CD4-positive, alpha-beta T cell treated with Interleukin-4 for 1 hour (primary cell): ENCODE measurements at regions not wholly inside any gene's neighbourhood (a gene's known extent, or its start where the extent isn't known, plus 50 kb on each side); places are given as distances from the start of the nearest gene placed in this dataset.

Source experiments
- DNase-seq, 2 donors: peaks; one replicate each; pipeline ENCODE4 v3.0.0-alpha.2; 2020 to 2022

- no peak for DNase-seq
These were observed 728.7 kb downstream of the LTN1 start for GRCh38 chr21:28263974-28264373.

- DNase-seq: no peak
These were observed 731.4 kb downstream of the LTN1 start for GRCh38 chr21:28261298-28261697.

GRCh38 chr21:28257276-28257675 is 735.4 kb downstream of the LTN1 start:
- no peak for DNase-seq

GRCh38 chr21:28256837-28257236 is 735.8 kb downstream of the LTN1 start:
- no peak for DNase-seq

GRCh38 chr21:28256420-28256831 is 736.3 kb downstream of the LTN1 start:
- no peak for DNase-seq

- no peak for DNase-seq
These were observed 738.7 kb downstream of the LTN1 start for GRCh38 chr21:28253961-28254360.

GRCh38 chr21:28253338-28253737 is 739.3 kb downstream of the LTN1 start:
- no peak for DNase-seq

- DNase-seq: no peak
These were observed 739.7 kb downstream of the LTN1 start for GRCh38 chr21:28252928-28253327.

- DNase-seq: no peak
These were observed 741.7 kb downstream of the LTN1 start for GRCh38 chr21:28250946-28251345.

GRCh38 chr21:28247454-28248020 is 745.1 kb downstream of the LTN1 start:
- no peak for DNase-seq

- no peak for DNase-seq
These were observed 752.1 kb downstream of the LTN1 start for GRCh38 chr21:28240586-28240985.

- DNase-seq: no peak
These were observed 753.3 kb downstream of the LTN1 start for GRCh38 chr21:28239340-28239739.

GRCh38 chr21:28237661-28238060 is 755.0 kb downstream of the LTN1 start:
- no peak for DNase-seq

- peak; percentile 8 to 38 for DNase-seq
These were observed 757.3 kb downstream of the LTN1 start for GRCh38 chr21:28235169-28235895.

GRCh38 chr21:28234326-28234725 is 758.4 kb downstream of the LTN1 start:
- no peak for DNase-seq

GRCh38 chr21:28233536-28234220 is 759.0 kb downstream of the LTN1 start:
- no peak for DNase-seq

GRCh38 chr21:28230559-28230958 is 762.1 kb downstream of the LTN1 start:
- no peak for DNase-seq

- DNase-seq: no peak
These were observed 762.9 kb downstream of the LTN1 start for GRCh38 chr21:28229814-28230213.

GRCh38 chr21:28228636-28228995 is 764.1 kb downstream of the LTN1 start:
- no peak for DNase-seq

- no peak for DNase-seq
These were observed 764.6 kb downstream of the LTN1 start for GRCh38 chr21:28227881-28228635.

GRCh38 chr21:28226563-28226962 is 766.1 kb downstream of the LTN1 start:
- no peak for DNase-seq

GRCh38 chr21:28224191-28224726 is 768.4 kb downstream of the LTN1 start:
- no peak for DNase-seq

- no peak for DNase-seq
These were observed 770.7 kb downstream of the LTN1 start for GRCh38 chr21:28221984-28222383.
